NT2/D1 (cell line): ENCODE measurements at regions not wholly inside any gene's neighbourhood (a gene's known extent, or its start where the extent isn't known, plus 50 kb on each side); places are given as distances from the start of the nearest gene placed in this dataset.

ENCODE experiments used
- DNase-seq: peaks from one replicate; pipeline ENCODE4 v3.0.0-alpha.2; 2011; ENCODE audit warnings: low read depth, low spot score
- H3K27me3 ChIP-seq: 2 replicates; pipeline ENCODE4 v1.6.0; 2011; ENCODE audit warnings: mild to moderate bottlenecking; ENCODE audit not compliant: insufficient read length, insufficient read depth
- H3K36me3 ChIP-seq: 2 replicates; pipeline ENCODE4 v1.6.1; 2011; ENCODE audit warnings: mild to moderate bottlenecking, low read length, mixed read lengths; ENCODE audit not compliant: insufficient read depth, insufficient read length
- H3K4me1 ChIP-seq: 2 replicates; pipeline ENCODE4 v1.5.1; 2011; ENCODE audit not compliant: insufficient read depth, insufficient read length
- H3K4me3 ChIP-seq: 2 replicates; pipeline ENCODE4 v1.5.1; 2011; ENCODE audit warnings: low read depth; ENCODE audit not compliant: insufficient read length
- H3K9ac ChIP-seq: 2 replicates; pipeline ENCODE4 v1.6.0; 2011; ENCODE audit warnings: low read depth; ENCODE audit not compliant: insufficient read length
- H3K9me3 ChIP-seq: 2 replicates; pipeline ENCODE4 v1.5.1; 2011; ENCODE audit warnings: mild to moderate bottlenecking, low read length; ENCODE audit not compliant: insufficient read depth
- SUZ12 ChIP-seq: IDR thresholded peaks from 2 replicates; pipeline ENCODE4 v1.6.1; 2011; ENCODE audit not compliant: insufficient read length, insufficient read depth; ENCODE audit errors: extremely low read depth
- YY1 ChIP-seq: IDR thresholded peaks from 2 replicates; pipeline ENCODE4 v1.6.1; 2011; ENCODE audit not compliant: insufficient read length, insufficient read depth
- ZNF274 ChIP-seq: IDR thresholded peaks from 2 replicates; pipeline ENCODE4 v1.6.1; 2011; ENCODE audit warnings: mild to moderate bottlenecking, low read depth, low read length

DNA sequence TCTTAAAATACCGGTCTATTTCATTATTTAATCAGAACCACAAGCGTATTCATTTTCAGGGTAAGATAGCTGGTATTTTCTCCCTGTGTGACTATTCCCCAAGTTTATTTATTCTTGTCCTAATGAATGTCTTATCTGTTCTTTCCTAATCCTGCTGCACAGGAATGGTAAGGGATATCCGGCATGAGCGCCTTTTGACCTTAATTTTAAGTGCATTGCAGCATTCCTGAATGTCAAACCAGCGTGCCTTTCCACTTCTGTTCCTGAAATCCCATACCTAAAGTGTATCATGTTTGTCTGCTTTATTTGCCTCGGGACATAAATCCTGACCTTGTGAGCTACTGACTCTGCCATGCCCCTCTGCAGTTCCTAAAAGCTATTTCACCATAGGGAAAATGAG lies 1713.2 kb upstream of the FLRT2 start:
- no peak overlapping the region for H3K4me3 ChIP-seq
- DNase-seq = no peak
- no peaks in the 10 kb centered on the region for H3K9me3 ChIP-seq
- H3K4me1 ChIP-seq = no peaks in the 10 kb centered on the region
- no peak overlapping the region for H3K9ac ChIP-seq
- TF ChIP-seq SUZ12 (no peak), YY1 (no peak), ZNF274 (no peak)
- no peaks in the 10 kb centered on the region for H3K27me3 ChIP-seq
- H3K36me3 ChIP-seq = no peaks in the 10 kb centered on the region

DNA sequence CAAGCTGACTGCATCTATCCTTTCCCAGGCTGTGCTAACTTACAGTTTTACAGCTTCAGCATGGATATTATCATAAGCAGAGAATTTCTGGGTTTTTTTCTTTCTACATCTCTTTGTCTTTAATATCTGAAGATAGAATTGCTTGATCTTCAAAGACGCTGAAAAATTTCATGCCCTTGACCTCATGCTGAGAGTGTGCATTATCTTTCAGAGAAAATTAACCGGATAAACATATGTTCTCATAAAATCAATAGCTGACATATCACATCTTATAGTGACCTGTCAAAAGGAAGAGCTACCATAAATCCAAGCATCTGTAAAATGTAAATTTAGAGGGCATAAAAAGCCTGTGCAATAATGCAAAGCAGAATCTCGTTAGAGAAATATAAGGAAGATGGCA lies 1704.1 kb upstream of the FLRT2 start:
- no peak for DNase-seq

DNA sequence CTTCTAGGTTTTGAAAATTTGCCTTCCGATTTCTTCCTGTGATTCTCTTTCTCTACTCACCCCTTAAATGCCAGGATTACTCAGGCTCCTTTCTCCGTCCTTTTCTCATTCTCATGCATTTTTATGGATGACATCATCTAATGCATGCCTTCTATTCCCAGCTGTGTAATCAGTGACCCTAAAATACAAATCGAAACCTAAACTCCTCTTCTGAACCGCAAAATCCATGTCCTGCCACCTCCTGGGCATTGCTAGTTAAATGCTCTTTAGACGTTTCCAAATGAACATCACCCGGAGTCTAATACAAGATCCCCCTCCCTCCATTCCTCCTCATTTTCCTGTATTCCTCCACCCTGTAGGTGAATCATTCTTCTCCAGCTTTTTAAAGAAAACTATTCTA lies 1703.1 kb upstream of the FLRT2 start:
- H3K9ac ChIP-seq = no peak overlapping the region
- TF ChIP-seq YY1 (no peak), ZNF274 (no peak), SUZ12 (no peak)
- no peaks in the 10 kb centered on the region for H3K4me1 ChIP-seq
- DNase-seq = no peak
- H3K9me3 ChIP-seq = no peaks in the 10 kb centered on the region
- no peak overlapping the region for H3K4me3 ChIP-seq
- no peaks in the 10 kb centered on the region for H3K27me3 ChIP-seq
- H3K36me3 ChIP-seq = no peaks in the 10 kb centered on the region

More for the DNA sequence above, 1704.1 kb upstream of the FLRT2 start:
- no peak overlapping the region for H3K4me3 ChIP-seq
- no peaks in the 10 kb centered on the region for H3K36me3 ChIP-seq
- H3K9me3 ChIP-seq = no peaks in the 10 kb centered on the region
- H3K27me3 ChIP-seq = no peaks in the 10 kb centered on the region
- TF ChIP-seq YY1 = no peak
- no peak for TF ChIP-seq ZNF274
- TF ChIP-seq SUZ12 = no peak
- no peaks in the 10 kb centered on the region for H3K4me1 ChIP-seq
- no peak overlapping the region for H3K9ac ChIP-seq

DNA sequence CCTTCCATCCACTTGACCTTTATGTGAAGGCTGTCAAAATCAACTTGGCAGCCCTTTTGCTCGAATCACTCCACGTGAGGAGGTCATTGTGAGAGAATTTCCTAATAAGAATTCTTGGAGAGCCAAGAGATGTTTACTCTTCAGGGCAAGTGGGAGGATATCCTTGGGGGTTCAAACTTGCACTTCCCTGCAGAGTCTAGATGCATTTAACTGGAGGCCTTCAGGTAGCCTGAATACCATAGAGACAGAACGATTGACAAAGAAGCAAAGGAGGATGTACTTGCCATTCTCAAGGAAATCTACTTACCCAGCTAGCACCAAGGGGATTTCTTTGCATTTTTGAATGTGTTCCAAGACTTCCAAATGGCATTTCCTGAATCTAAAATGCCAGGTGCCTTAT lies 1702.6 kb upstream of the FLRT2 start:
- DNase-seq = peak; percentile 1
- Histone ChIP-seq H3K36me3 (no peaks in the 10 kb centered on the region), H3K4me3 (no peak overlapping the region), H3K9me3 (no peaks in the 10 kb centered on the region), H3K9ac (no peak overlapping the region), H3K4me1 (no peaks in the 10 kb centered on the region), H3K27me3 (no peaks in the 10 kb centered on the region)
- no peak for TF ChIP-seq YY1
- no peak for TF ChIP-seq SUZ12
- no peak for TF ChIP-seq ZNF274

DNA sequence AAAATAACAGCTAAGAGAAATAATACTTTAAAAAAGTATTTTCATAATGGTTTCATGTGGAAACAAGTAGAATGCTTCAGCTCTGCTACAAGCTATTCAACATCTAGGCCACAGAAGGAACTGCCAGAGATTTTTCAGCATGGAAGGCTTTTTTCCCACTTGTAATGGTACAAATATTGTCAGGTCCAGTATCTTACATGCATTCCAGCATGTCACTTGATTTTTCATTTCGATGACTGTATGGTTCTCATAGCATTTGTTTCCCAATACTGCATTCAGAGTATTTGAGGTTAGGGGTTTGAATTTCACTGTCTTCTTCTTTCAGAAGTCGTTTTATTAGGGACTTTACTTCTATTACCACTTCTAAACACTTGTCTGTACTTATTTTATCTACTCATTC lies 1701.5 kb upstream of the FLRT2 start:
- H3K9ac ChIP-seq = no peak overlapping the region
- no peak for TF ChIP-seq SUZ12
- TF ChIP-seq YY1 = no peak
- no peak overlapping the region for H3K4me3 ChIP-seq
- H3K9me3 ChIP-seq = no peaks in the 10 kb centered on the region
- no peaks in the 10 kb centered on the region for H3K4me1 ChIP-seq
- H3K36me3 ChIP-seq = no peaks in the 10 kb centered on the region
- no peaks in the 10 kb centered on the region for H3K27me3 ChIP-seq
- DNase-seq = no peak

DNA sequence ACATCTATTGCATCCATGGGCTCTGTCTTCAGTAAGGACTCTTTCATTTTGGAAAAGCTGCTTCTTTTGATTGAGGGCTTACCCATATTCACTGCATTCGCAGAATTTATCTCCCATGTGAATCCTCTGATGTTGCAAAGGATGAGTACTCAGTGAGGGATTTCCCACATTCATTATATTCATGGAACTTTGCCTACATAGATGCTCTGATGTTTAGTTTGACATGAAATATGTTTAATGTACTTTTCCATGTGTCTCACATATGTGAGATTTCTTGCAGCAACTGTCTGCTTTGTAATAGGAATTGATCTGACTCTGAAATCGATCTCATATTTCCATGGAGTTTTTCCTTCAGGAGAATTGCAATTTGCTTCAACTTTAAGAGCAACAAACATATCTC lies 1699.6 kb upstream of the FLRT2 start:
- DNase-seq = no peak

DNA sequence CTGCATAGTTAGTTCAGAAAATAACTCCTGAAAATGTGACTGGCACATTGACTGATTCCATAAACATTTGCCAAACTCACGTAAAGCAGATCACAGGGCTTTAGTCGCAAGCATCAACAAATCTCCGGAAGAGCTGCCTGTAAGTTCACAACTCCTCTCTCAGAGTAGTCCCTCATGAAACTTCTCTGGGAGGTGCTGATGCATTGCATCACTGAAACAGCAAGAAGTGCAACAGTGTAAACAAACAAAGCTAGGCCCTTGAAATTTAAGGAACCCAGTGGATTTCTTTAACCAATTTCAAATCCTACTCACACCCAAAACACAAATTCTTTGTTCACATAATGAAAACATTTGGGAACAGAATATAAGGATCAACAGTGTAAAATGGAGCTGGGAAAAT lies 1691.7 kb upstream of the FLRT2 start:
- TF ChIP-seq SUZ12 (no peak), ZNF274 (no peak), YY1 (no peak)
- Histone ChIP-seq H3K27me3 (no peaks in the 10 kb centered on the region), H3K9me3 (no peaks in the 10 kb centered on the region), H3K4me1 (no peaks in the 10 kb centered on the region), H3K36me3 (no peaks in the 10 kb centered on the region), H3K4me3 (no peak overlapping the region), H3K9ac (no peak overlapping the region)
- DNase-seq = no peak

More for the DNA sequence above, 1699.6 kb upstream of the FLRT2 start:
- TF ChIP-seq SUZ12 = no peak
- TF ChIP-seq YY1 = no peak
- TF ChIP-seq ZNF274 = no peak
- Histone ChIP-seq H3K4me1 (no peaks in the 10 kb centered on the region), H3K36me3 (no peaks in the 10 kb centered on the region), H3K9ac (no peak overlapping the region), H3K9me3 (no peaks in the 10 kb centered on the region), H3K4me3 (no peak overlapping the region), H3K27me3 (no peaks in the 10 kb centered on the region)

DNA sequence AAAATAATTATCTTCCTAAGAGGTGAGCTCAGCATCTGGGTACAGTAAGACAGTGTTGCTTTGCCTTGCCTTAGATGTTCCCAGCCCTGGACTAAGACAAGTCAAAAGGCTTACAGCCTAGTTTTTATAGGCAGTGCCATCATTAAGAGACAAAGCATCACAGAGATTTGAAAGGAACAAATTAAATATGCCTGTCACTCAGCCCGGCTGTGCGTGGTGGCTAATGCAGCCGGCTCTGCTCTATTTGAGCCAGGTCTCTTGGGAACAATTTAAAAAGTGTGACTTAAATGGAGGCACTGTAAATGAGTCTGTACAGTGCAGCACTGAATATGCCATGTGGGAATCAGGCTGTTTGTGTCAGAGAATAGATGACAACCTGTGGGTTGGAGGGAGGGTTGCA lies 1687.4 kb upstream of the FLRT2 start:
- Histone ChIP-seq H3K9me3 (no peaks in the 10 kb centered on the region), H3K4me3 (no peak overlapping the region), H3K9ac (no peak overlapping the region), H3K36me3 (no peaks in the 10 kb centered on the region), H3K4me1 (no peaks in the 10 kb centered on the region), H3K27me3 (no peaks in the 10 kb centered on the region)
- no peak for DNase-seq
- TF ChIP-seq SUZ12 = no peak
- no peak for TF ChIP-seq YY1
- TF ChIP-seq ZNF274 = no peak
